ENCODE measurements at regions not wholly inside any gene's neighbourhood (a gene's known extent, or its start where the extent isn't known, plus 50 kb on each side); places are given as distances from the start of the nearest gene placed in this dataset.

- DNase-seq, result no peak
- Histone ChIP-seq H3K36me3 (no peaks in the 10 kb centered on the region), H3K27ac (no peak overlapping the region), H3K4me3 (no peak overlapping the region), H3K27me3 (no peaks in the 10 kb centered on the region), H3K4me1 (ENCODE audit: insufficient read depth) (peaks cover 25% of the 10 kb centered on the region), H3K9me3 (no peaks in the 10 kb centered on the region)
- TF ChIP-seq, protein P1, sequence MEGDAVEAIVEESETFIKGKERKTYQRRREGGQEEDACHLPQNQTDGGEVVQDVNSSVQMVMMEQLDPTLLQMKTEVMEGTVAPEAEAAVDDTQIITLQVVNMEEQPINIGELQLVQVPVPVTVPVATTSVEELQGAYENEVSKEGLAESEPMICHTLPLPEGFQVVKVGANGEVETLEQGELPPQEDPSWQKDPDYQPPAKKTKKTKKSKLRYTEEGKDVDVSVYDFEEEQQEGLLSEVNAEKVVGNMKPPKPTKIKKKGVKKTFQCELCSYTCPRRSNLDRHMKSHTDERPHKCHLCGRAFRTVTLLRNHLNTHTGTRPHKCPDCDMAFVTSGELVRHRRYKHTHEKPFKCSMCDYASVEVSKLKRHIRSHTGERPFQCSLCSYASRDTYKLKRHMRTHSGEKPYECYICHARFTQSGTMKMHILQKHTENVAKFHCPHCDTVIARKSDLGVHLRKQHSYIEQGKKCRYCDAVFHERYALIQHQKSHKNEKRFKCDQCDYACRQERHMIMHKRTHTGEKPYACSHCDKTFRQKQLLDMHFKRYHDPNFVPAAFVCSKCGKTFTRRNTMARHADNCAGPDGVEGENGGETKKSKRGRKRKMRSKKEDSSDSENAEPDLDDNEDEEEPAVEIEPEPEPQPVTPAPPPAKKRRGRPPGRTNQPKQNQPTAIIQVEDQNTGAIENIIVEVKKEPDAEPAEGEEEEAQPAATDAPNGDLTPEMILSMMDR (IDR thresholded peaks at IDR 0.05), result no peak
- TF ChIP-seq POLR2A (IDR thresholded peaks at IDR 0.05) (no peak), EP300 (IDR thresholded peaks at IDR 0.05) (no peak)
- 72 to 82% (median 76%) methylated on average over 6 of the region's 6 CpGs for WGBS, 3 donors
- intact Hi-C loops (cut with DNase I), result loop anchor here in 2 of 4 donors (10.0 kb wide), 1 partner anchor 272 kb away; the partner anchor contains the start of gene KLF6 (in 2 of the 2)
Observed at GRCh38 chr10:4057021-4057420, 272.0 kb upstream of the KLF6 start.

DNA sequence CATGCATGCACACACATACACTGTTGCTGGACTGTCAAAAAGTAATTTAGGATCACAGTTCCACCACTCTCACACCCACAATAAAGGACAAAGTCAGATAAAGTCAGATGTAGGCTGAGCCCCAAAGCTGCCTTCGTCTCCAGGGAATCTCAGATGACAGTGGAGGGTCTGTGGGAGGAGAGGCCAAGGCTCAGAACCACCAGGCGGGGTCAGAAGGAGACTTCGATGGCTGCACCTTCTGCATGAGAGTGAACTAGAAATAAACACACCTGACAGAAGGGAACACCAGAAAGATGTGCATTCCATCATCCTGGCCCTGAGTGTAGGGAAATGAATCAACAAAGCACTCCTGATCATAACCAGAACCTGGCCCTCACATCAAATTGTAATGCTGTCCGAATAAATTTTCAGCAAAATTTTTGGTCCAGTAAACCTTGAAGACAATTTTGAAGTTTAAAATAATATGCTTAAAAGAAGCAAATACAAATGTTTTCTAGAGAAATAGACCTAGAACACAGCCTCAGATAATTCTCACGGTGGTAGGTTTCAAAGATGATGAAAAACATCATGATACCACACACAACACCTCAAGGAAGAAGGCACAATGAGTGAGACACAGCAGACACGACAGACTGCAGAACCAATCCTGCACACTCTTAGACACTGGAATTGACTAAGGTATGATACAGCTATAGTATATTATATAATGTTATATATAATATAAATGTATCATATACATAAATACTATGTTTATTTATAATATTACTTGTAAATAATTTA, 269.8 kb upstream of the KLF6 start:
- DNase-seq, result no peak
- Histone ChIP-seq H3K4me3 (no peak overlapping the region), H3K36me3 (no peaks in the 10 kb centered on the region), H3K27ac (no peak overlapping the region), H3K9me3 (no peaks in the 10 kb centered on the region), H3K4me1 (ENCODE audit: insufficient read depth) (peaks cover 17% of the 10 kb centered on the region), H3K27me3 (no peaks in the 10 kb centered on the region)
- intact Hi-C loops (cut with DNase I), result loop anchor here in 2 of 4 donors (10.0 kb wide), 1 partner anchor 270 kb away; the partner anchor contains the start of gene KLF6 (in 2 of the 2)
- 83 to 95% (median 93%) methylated on average over 6 of the region's 6 CpGs for WGBS, 3 donors
- TF ChIP-seq EP300 (IDR thresholded peaks at IDR 0.05) (no peak), POLR2A (IDR thresholded peaks at IDR 0.05) (no peak)
- TF ChIP-seq, protein P1 (IDR thresholded peaks at IDR 0.05), result no peak

DNA sequence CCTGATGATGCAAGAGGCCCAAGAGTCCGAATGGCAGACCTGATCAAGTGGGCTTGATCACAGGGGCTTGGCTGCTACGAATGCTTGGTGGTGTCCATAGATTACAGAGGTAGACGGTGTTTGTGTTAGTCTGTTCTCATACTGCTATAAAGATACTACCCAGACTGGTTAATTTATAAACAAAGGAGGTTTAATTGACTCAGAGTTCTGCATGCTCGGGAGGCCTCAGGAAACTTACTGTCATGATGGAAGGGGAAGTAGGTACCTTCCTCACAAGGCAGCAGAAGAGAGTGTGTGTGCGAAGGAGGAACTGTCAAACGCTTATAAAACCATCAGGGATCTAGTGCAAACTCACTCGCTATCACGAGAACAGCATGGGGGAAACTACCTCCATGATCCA, 268.9 kb upstream of the KLF6 start:
- no peaks in the 10 kb centered on the region for H3K36me3 ChIP-seq
- intact Hi-C loops (cut with DNase I), result loop anchor here in 2 of 4 donors (10.0 kb wide), 1 partner anchor 269 kb away; the partner anchor contains the start of gene KLF6 (in 2 of the 2)
- 90 to 94% (median 91%) methylated on average over 8 of the region's 8 CpGs for WGBS, 3 donors
- no peaks in the 10 kb centered on the region for H3K27me3 ChIP-seq
- no peak overlapping the region for H3K4me3 ChIP-seq
- H3K4me1 ChIP-seq (ENCODE audit: insufficient read depth), result peaks cover 12% of the 10 kb centered on the region
- no peak for DNase-seq
- no peaks in the 10 kb centered on the region for H3K9me3 ChIP-seq
- TF ChIP-seq, protein P1 (IDR thresholded peaks at IDR 0.05), result no peak
- TF ChIP-seq EP300 (IDR thresholded peaks at IDR 0.05) (no peak), POLR2A (IDR thresholded peaks at IDR 0.05) (no peak)
- H3K27ac ChIP-seq, result no peak overlapping the region

DNA sequence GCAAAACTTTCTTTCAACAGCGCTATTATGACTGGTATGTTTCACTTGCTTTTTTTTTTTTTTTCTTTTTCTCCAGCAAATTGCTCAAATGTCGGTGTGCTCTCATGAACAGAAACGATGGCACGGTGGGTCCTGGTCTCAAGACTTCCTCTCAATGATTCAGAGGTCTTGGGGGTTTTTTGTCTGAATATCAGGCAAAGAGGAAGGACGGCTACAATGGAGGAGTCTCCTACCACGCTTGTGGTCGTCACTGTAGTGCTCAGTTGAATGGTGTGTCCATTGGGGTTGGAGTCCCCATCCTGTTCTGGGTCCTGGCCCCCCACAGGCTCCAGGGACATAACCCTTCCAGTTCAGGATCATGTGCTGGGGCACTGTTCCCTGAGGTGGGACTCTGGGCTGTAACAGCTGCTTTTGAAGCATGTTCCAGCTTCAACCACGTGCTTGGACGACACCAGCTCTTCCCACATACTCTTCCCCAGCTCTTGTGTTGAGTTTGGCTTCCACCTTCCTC, 266.7 kb upstream of the KLF6 start:
- H3K27ac ChIP-seq, result peak overlapping the region; percentile 49 to 73
- H3K4me3 ChIP-seq, result peak overlapping the region; percentile 29
- DNase-seq, result no peak
- TF ChIP-seq, protein P1 (IDR thresholded peaks at IDR 0.05), result no peak
- no peak for TF ChIP-seq EP300 (IDR thresholded peaks at IDR 0.05)
- TF ChIP-seq POLR2A (IDR thresholded peaks at IDR 0.05), result no peak
- no peaks in the 10 kb centered on the region for H3K36me3 ChIP-seq
- H3K4me1 ChIP-seq (ENCODE audit: insufficient read depth), result peaks cover 7% of the 10 kb centered on the region
- intact Hi-C loops (cut with DNase I), result loop anchor here in 2 of 4 donors (10.0 kb wide), 1 partner anchor 267 kb away; the partner anchor contains the start of gene KLF6 (in 2 of the 2)
- 33 to 44% (median 36%) methylated on average over 9 of the region's 9 CpGs for WGBS, 3 donors
- no peaks in the 10 kb centered on the region for H3K9me3 ChIP-seq
- H3K27me3 ChIP-seq, result no peaks in the 10 kb centered on the region
